HepG2 (cell line): ENCODE measurements at regions not wholly inside any gene's neighbourhood (a gene's known extent, or its start where the extent isn't known, plus 50 kb on each side); places are given as distances from the start of the nearest gene placed in this dataset.

Experiments
- ATAC-seq: fragments of 200-7000 bp; cut with Tn5 transposase; 3 replicates; pipeline ENCODE4 v1.9.1; 2020; ENCODE audit warnings: mild to moderate bottlenecking, moderate library complexity
- BruUV-seq: library from RNA; stranded (reverse); fragments of 400-500 nt; replicated peaks from 2 replicates; lab custom pipeline; 2021; lab: Mats Ljungman, UMichigan
- CTCF ChIA-PET: fragments of 300-600 bp; formaldehyde crosslinking; extraction: SDS; loops from one replicate; lab custom pipeline; 2021; ENCODE audit warnings: low total read pairs, inconsistent platforms, low intra/inter-chr PET ratio; lab: Yijun Ruan, JAX
- POLR2A ChIA-PET: fragments of 350-600 bp; sonication (Branson Sonifier 250); formaldehyde crosslinking; loops from one replicate; lab custom pipeline; 2020; ENCODE audit warnings: antibody characterized with exemption, inconsistent platforms; lab: Yijun Ruan, JAX
- DNase-seq: peaks from one replicate; pipeline ENCODE4 v3.0.0-alpha.2; 2015; ENCODE audit warnings: low spot score
- FAIRE-seq: peaks from 3 replicates; lab custom pipeline; 2011; peaks lifted over from hg19 to GRCh38; lab: Jason Lieb, UNC
- H2AFZ ChIP-seq: one replicate; pipeline ENCODE4 v1.6.1; 2011; ENCODE audit warnings: low read length, inconsistent platforms
- H3K27ac ChIP-seq: fragments of 300-600 bp; 3 replicates; pipeline ENCODE4 v1.8.0; 2011; ENCODE audit warnings: mixed run types, mild to moderate bottlenecking, mixed read lengths, low read length, inconsistent platforms; ENCODE audit not compliant: insufficient read depth; ENCODE audit errors: extremely low read length
- H3K27me3 ChIP-seq, 2 experiments: fragments of 200-600 bp in 1 of 2; 2 replicates in 1 of 2; 3 replicates in 1 of 2; pipeline versions ENCODE4 v1.6.0 to v1.8.0; 2011; ENCODE audit warnings: low read length in 2 of 2, mild to moderate bottlenecking in 2 of 2, moderate library complexity in 2 of 2, inconsistent platforms in 1 of 2; ENCODE audit not compliant: insufficient read depth in 2 of 2, control insufficient read depth in 1 of 2
- H3K36me3 ChIP-seq, 2 experiments: fragments of 200-600 bp in 1 of 2; replicated peaks in 1 of 2; 2 replicates in 1 of 2; 3 replicates in 1 of 2; pipeline versions ENCODE4 v1.5.1 to v1.8.0; 2011; ENCODE audit warnings: low read length in 2 of 2, inconsistent platforms in 1 of 2; ENCODE audit not compliant: insufficient read depth in 2 of 2, control insufficient read depth in 1 of 2
- H3K4me1 ChIP-seq: 2 replicates; pipeline ENCODE4 v1.5.1; 2012; ENCODE audit warnings: low read length, inconsistent platforms; ENCODE audit not compliant: insufficient read depth
- H3K4me2 ChIP-seq: 2 replicates; pipeline ENCODE4 v1.6.0; 2011; ENCODE audit warnings: low read depth, low read length, inconsistent platforms
- H3K4me3 ChIP-seq, 3 experiments: fragments of 200-600 bp in 1 of 3; sonication (generic), shearing (Covaris generic) in 1 of 3; replicated peaks in 1 of 3; 2 replicates each; pipeline ENCODE4 v1.5.1; 2011 to 2016; ENCODE audit warnings: low read length in 3 of 3, inconsistent platforms in 2 of 3, low read depth in 2 of 3, mild to moderate bottlenecking in 2 of 3, control low read depth in 1 of 3, mixed read lengths in 1 of 3; ENCODE audit not compliant: insufficient read depth in 1 of 3
- H3K79me2 ChIP-seq: one replicate; pipeline ENCODE4 v1.6.1; 2011; ENCODE audit warnings: low read length, inconsistent platforms; ENCODE audit not compliant: insufficient read depth
- H3K9ac ChIP-seq: 2 replicates; pipeline ENCODE4 v1.6.0; 2011; ENCODE audit warnings: mild to moderate bottlenecking, low read depth, low read length, inconsistent platforms; ENCODE audit not compliant: insufficient read depth
- H3K9me3 ChIP-seq: 2 replicates; pipeline ENCODE4 v1.5.1; 2012; ENCODE audit warnings: mild to moderate bottlenecking, low read length
- H4K20me1 ChIP-seq: 2 replicates; pipeline ENCODE4 v1.6.0; 2011; ENCODE audit warnings: inconsistent platforms, mild to moderate bottlenecking, low read length, moderate library complexity; ENCODE audit not compliant: insufficient read depth
- BCL3 ChIP-seq: sonication (generic); formaldehyde crosslinking; IDR thresholded peaks from 2 replicates; pipeline ENCODE4 v1.5.1; 2020; ENCODE audit warnings: mild to moderate bottlenecking, missing genetic modification reagents, moderate library complexity
- GPBP1L1 ChIP-seq: sonication (generic); formaldehyde crosslinking; IDR thresholded peaks from 2 replicates; pipeline ENCODE4 v1.5.0; 2020; ENCODE audit warnings: mild to moderate bottlenecking, missing genetic modification reagents
- GRHL1 ChIP-seq: sonication (generic); formaldehyde crosslinking; conservative IDR thresholded peaks from 2 replicates; pipeline ENCODE4 v1.8.0; 2022; ENCODE audit warnings: missing genetic modification reagents
- PBX2 ChIP-seq: IDR thresholded peaks from 2 replicates; pipeline ENCODE4 v1.6.1; 2016; ENCODE audit warnings: control low read depth
- RXRA ChIP-seq: sonication (generic); formaldehyde crosslinking; IDR thresholded peaks from 2 replicates; pipeline ENCODE4 v1.5.1; 2020; ENCODE audit warnings: missing genetic modification reagents
- ZFP41 ChIP-seq: sonication (generic); formaldehyde crosslinking; IDR thresholded peaks from 2 replicates; pipeline ENCODE4 v1.4.0; 2020; ENCODE audit warnings: mild to moderate bottlenecking, missing genetic modification reagents, borderline replicate concordance
- ZNF703 ChIP-seq: sonication (generic); formaldehyde crosslinking; IDR thresholded peaks from 2 replicates; pipeline ENCODE4 v1.5.1; 2020; ENCODE audit warnings: missing genetic modification reagents, mild to moderate bottlenecking, moderate library complexity, borderline replicate concordance
- ZNF776 ChIP-seq: sonication (generic); formaldehyde crosslinking; IDR thresholded peaks from 2 replicates; pipeline ENCODE4 v1.4.0; 2020; ENCODE audit warnings: mild to moderate bottlenecking, missing genetic modification reagents
- ZNF850 ChIP-seq: sonication (generic); formaldehyde crosslinking; conservative IDR thresholded peaks from 2 replicates; pipeline ENCODE4 v1.9.0; 2021; ENCODE audit warnings: mild to moderate bottlenecking, missing genetic modification reagents
- ZNF878 ChIP-seq: sonication (generic); formaldehyde crosslinking; IDR thresholded peaks from 2 replicates; pipeline ENCODE4 v1.8.1; 2023; ENCODE audit warnings: mild to moderate bottlenecking, missing genetic modification reagents, moderate library complexity
- ZSCAN30 ChIP-seq: sonication (generic); formaldehyde crosslinking; IDR thresholded peaks from 2 replicates; pipeline ENCODE4 v1.5.0; 2020; ENCODE audit warnings: mild to moderate bottlenecking, missing genetic modification reagents
- ZUFSP ChIP-seq: sonication (generic); formaldehyde crosslinking; IDR thresholded peaks from 2 replicates; pipeline ENCODE4 v1.9.0; 2021; ENCODE audit warnings: missing genetic modification reagents, mild to moderate bottlenecking, borderline replicate concordance
- WGBS: methylation state at CpG from one replicate; pipeline ENCODE4 v1.1.6; 2017; ENCODE audit warnings: low lambda C conversion rate; 5-methylcytosine and 5-hydroxymethylcytosine counted together
- in situ Hi-C: cut with HindIII; loops from 2 replicates; pipeline ENCODE4 v1.10.0; 2017; ENCODE audit warnings: low pct_unique_long_range_greater_than_20kb; ENCODE audit not compliant: extremely low pct_ligation_motif_present
- intact Hi-C: fragments of 100-400 bp; cut with micrococcal nuclease; formaldehyde crosslinking; loops from one replicate; pipeline ENCODE4 v1.10.0; 2022; ENCODE audit not compliant: unreplicated experiment

GRCh38 chr21:21722731-21723130, 724.5 kb downstream of the NCAM2 start:
- no peak for FAIRE-seq
- no peak overlapping the region for H3K9ac ChIP-seq
- WGBS = 55% methylated on average over 2 of the region's 2 CpGs
- no peak for TF ChIP-seq ZNF878 (CRISPR knock-in tag)
- TF ChIP-seq ZUFSP (CRISPR knock-in tag) = no peak
- TF ChIP-seq ZFP41 (CRISPR knock-in tag) = no peak
- TF ChIP-seq GRHL1 = no peak
- no peak for TF ChIP-seq ZNF776 (CRISPR knock-in tag)
- no peak for TF ChIP-seq RXRA
- TF ChIP-seq ZSCAN30 (CRISPR knock-in tag) = no peak
- no peak for TF ChIP-seq ZNF703 (CRISPR knock-in tag)
- TF ChIP-seq PBX2 (CRISPR knock-in tag) = no peak
- TF ChIP-seq BCL3 (CRISPR knock-in tag) = no peak
- no peak for TF ChIP-seq ZNF850 (CRISPR knock-in tag)
- no peak for TF ChIP-seq GPBP1L1 (CRISPR knock-in tag)
- ChIA-PET CTCF (no interaction called here), POLR2A (no interaction called here)
- H3K4me2 ChIP-seq = no peak overlapping the region
- H3K36me3 ChIP-seq = no peaks in the 10 kb centered on the region
- intact Hi-C loops (no loop called here), in situ Hi-C loops (no loop called here)
- no peaks in the 10 kb centered on the region for H3K27me3 ChIP-seq
- no peak overlapping the region for H3K4me3 ChIP-seq
- peaks cover 72% of the 10 kb centered on the region for H3K9me3 ChIP-seq
- DNase-seq = no peak
- H4K20me1 ChIP-seq = no peaks in the 10 kb centered on the region
- BruUV-seq = no TSS peak
- no peak overlapping the region for H3K27ac ChIP-seq
- H2AFZ ChIP-seq = no peak overlapping the region
- no peak for ATAC-seq
- H3K4me1 ChIP-seq = no peaks in the 10 kb centered on the region
- no peaks in the 10 kb centered on the region for H3K79me2 ChIP-seq
